ENCODE measurements at regions not wholly inside any gene's neighbourhood (a gene's known extent, or its start where the extent isn't known, plus 50 kb on each side); places are given as distances from the start of the nearest gene placed in this dataset.

GRCh38 chr4:81963015-81963762, 410.6 kb downstream of the HNRNPD start:
- Histone ChIP-seq H3K4me1 (no peaks in the 10 kb centered on the region), H3K9me3 (no peaks in the 10 kb centered on the region), H3K36me3 (no peaks in the 10 kb centered on the region), H3K27me3 (no peaks in the 10 kb centered on the region), H3K4me3 (no peak overlapping the region), H3K27ac (no peak overlapping the region)
- intact Hi-C loops (cut with DNase I; ENCODE audit: low total_unique reads): no loop called here
- WGBS, 5 donors: 94 to 100% (median 97%) methylated on average over 1 of the region's 1 CpG
- TF ChIP-seq CTCF (IDR thresholded peaks at IDR 0.05) (no peak), POLR2A (IDR thresholded peaks at IDR 0.05) (no peak)
- DNase-seq: no peak

GRCh38 chr4:81960961-81961360, 412.8 kb downstream of the HNRNPD start:
- Histone ChIP-seq H3K9me3 (no peaks in the 10 kb centered on the region), H3K4me1 (no peaks in the 10 kb centered on the region), H3K27ac (no peak overlapping the region), H3K27me3 (peaks cover 0 to 8% (median 0%) of the 10 kb centered on the region in 3 donors), H3K36me3 (no peaks in the 10 kb centered on the region), H3K4me3 (no peak overlapping the region)
- WGBS, 5 donors: 19 to 39% (median 30%) methylated on average over 4 of the region's 4 CpGs
- TF ChIP-seq POLR2A (IDR thresholded peaks at IDR 0.05) (no peak), CTCF (IDR thresholded peaks at IDR 0.05) (no peak), POLR2AphosphoS5 (IDR thresholded peaks at IDR 0.05) (no peak)
- DNase-seq: no peak
- intact Hi-C loops (cut with DNase I; ENCODE audit: low total_unique reads): no loop called here

- no peaks in the 10 kb centered on the region for H3K36me3 ChIP-seq
- 38 to 52% (median 39%) methylated on average over 3 of the region's 3 CpGs for WGBS, 5 donors
- peaks cover 0 to 8% (median 0%) of the 10 kb centered on the region in 3 donors for H3K27me3 ChIP-seq
- TF ChIP-seq POLR2AphosphoS5 (IDR thresholded peaks at IDR 0.05) (no peak), EP300 (IDR thresholded peaks at IDR 0.05) (no peak), CTCF (IDR thresholded peaks at IDR 0.05) (no peak), POLR2A (IDR thresholded peaks at IDR 0.05) (no peak)
- DNase-seq: no peak
- H3K9me3 ChIP-seq: no peaks in the 10 kb centered on the region
- intact Hi-C loops (cut with DNase I; ENCODE audit: low total_unique reads): no loop called here
- H3K4me3 ChIP-seq: no peak overlapping the region
- no peak overlapping the region for H3K27ac ChIP-seq
- H3K4me1 ChIP-seq: no peaks in the 10 kb centered on the region
These were observed 419.5 kb downstream of the HNRNPD start for GRCh38 chr4:81954271-81954670.

- Histone ChIP-seq H3K4me3 (no peak overlapping the region), H3K4me1 (no peaks in the 10 kb centered on the region), H3K36me3 (no peaks in the 10 kb centered on the region), H3K27me3 (peaks cover 0 to 4% (median 0%) of the 10 kb centered on the region in 3 donors), H3K27ac (no peak overlapping the region), H3K9me3 (no peaks in the 10 kb centered on the region)
- intact Hi-C loops (cut with DNase I; ENCODE audit: low total_unique reads): no loop called here
- TF ChIP-seq POLR2AphosphoS5 (IDR thresholded peaks at IDR 0.05): no peak
- TF ChIP-seq EP300 (IDR thresholded peaks at IDR 0.05): no peak
- no peak for TF ChIP-seq CTCF (IDR thresholded peaks at IDR 0.05)
- no peak for TF ChIP-seq POLR2A (IDR thresholded peaks at IDR 0.05)
- 87 to 95% (median 93%) methylated on average over 3 of the region's 3 CpGs for WGBS, 5 donors
- DNase-seq: no peak
These were observed 421.8 kb downstream of the HNRNPD start for GRCh38 chr4:81951891-81952455.
